HCT116 (cell line): ENCODE measurements at regions not wholly inside any gene's neighbourhood (a gene's known extent, or its start where the extent isn't known, plus 50 kb on each side); places are given as distances from the start of the nearest gene placed in this dataset.

Experiments
- ATAC-seq: fragments of 200-7000 bp; cut with Tn5 transposase; 2 replicates; pipeline ENCODE4 v1.9.1; 2020; ENCODE audit warnings: mild to moderate bottlenecking, moderate library complexity
- BruUV-seq: library from RNA; stranded (reverse); fragments of 400-500 nt; replicated peaks from 2 replicates; lab custom pipeline; 2021; lab: Mats Ljungman, UMichigan
- CTCF ChIA-PET: fragments of 300-600 bp; sonication (Branson Sonifier 250); formaldehyde crosslinking; loops from one replicate; lab custom pipeline; 2021; ENCODE audit warnings: antibody characterized with exemption; lab: Charles Lee
- POLR2A ChIA-PET: fragments of 300-600, 350-600 bp; sonication (Branson Sonifier 250); formaldehyde crosslinking; loops from one replicate; lab custom pipeline; 2021; ENCODE audit warnings: antibody characterized with exemption; lab: Charles Lee
- RAD21 ChIA-PET, 2 experiments: fragments of 300-600 bp; sonication (Branson Sonifier 250); formaldehyde crosslinking; loops; one replicate each; lab custom pipeline; 2023; ENCODE audit warnings: low total read pairs in 2 of 2; ENCODE audit not compliant: uncharacterized antibody in 2 of 2, unreplicated experiment in 2 of 2, low non-redundant PET in 1 of 2; lab: Charles Lee
- DNase-seq: peaks from one replicate; pipeline ENCODE4 v3.0.0-alpha.2; 2010; ENCODE audit warnings: low read depth, low spot score
- H2AFZ ChIP-seq: fragments of 200-600 bp; shearing (Covaris generic), sonication (generic); 2 replicates; pipeline ENCODE4 v1.6.1; 2017; ENCODE audit warnings: low read depth, mixed run types, mixed read lengths, antibody characterized with exemption, low read length; ENCODE audit not compliant: poor library complexity, severe bottlenecking
- H3K27ac ChIP-seq: 2 replicates; pipeline ENCODE4 v1.5.1; 2012; ENCODE audit warnings: low read depth, low read length
- H3K27me3 ChIP-seq: fragments of 200-600 bp; sonication (generic); 2 replicates; pipeline ENCODE4 v1.6.1; 2016; ENCODE audit warnings: mixed run types, low read length, mixed read lengths; ENCODE audit not compliant: insufficient read depth
- H3K36me3 ChIP-seq, 2 experiments: fragments of 200-500 bp in 1 of 2; fragments of 200-600 bp in 1 of 2; sonication (Bioruptor generic) in 1 of 2; sonication (generic) in 1 of 2; 2 replicates each; pipeline versions ENCODE4 v1.5.1 to v1.6.1; 2014 to 2016; ENCODE audit warnings: low read length in 2 of 2, inconsistent platforms in 1 of 2, mixed read lengths in 1 of 2, mixed run types in 1 of 2; ENCODE audit not compliant: insufficient read depth in 2 of 2, control insufficient read depth in 1 of 2
- H3K4me1 ChIP-seq, 2 experiments: fragments of 200-600 bp in 1 of 2; sonication (generic) in 1 of 2; 2 replicates each; pipeline versions ENCODE4 v1.5.1 to v1.6.1; 2012 to 2017; ENCODE audit warnings: low read length in 2 of 2, inconsistent platforms in 1 of 2, mild to moderate bottlenecking in 1 of 2, mixed read lengths in 1 of 2, mixed run types in 1 of 2, moderate library complexity in 1 of 2; ENCODE audit not compliant: insufficient read depth in 2 of 2, control insufficient read depth in 1 of 2
- H3K4me2 ChIP-seq: fragments of 200-600 bp; sonication (generic); 2 replicates; pipeline ENCODE4 v1.6.1; 2017; ENCODE audit warnings: mixed run types, low read length, mixed read lengths
- H3K4me3 ChIP-seq, 2 experiments: fragments of 200-600 bp in 1 of 2; sonication (generic) in 1 of 2; replicated peaks in 1 of 2; 2 replicates each; pipeline ENCODE4 v1.5.1; 2011 to 2016; ENCODE audit warnings: low read length in 2 of 2, control low read depth in 1 of 2, low read depth in 1 of 2, mild to moderate bottlenecking in 1 of 2, mixed read lengths in 1 of 2, mixed run types in 1 of 2
- H3K79me2 ChIP-seq: fragments of 200-600 bp; sonication (generic); 2 replicates; pipeline ENCODE4 v1.6.1; 2017; ENCODE audit warnings: mild to moderate bottlenecking, mixed run types, low read length, moderate library complexity, mixed read lengths; ENCODE audit not compliant: insufficient read depth
- H3K9ac ChIP-seq: fragments of 200-600 bp; sonication (generic); 2 replicates; pipeline ENCODE4 v1.6.1; 2016; ENCODE audit warnings: low read length, mixed read lengths
- H3K9me2 ChIP-seq: fragments of 200-600 bp; sonication (generic), shearing (Covaris generic); 2 replicates; pipeline ENCODE4 v1.6.1; 2017; ENCODE audit warnings: mixed run types, mild to moderate bottlenecking, moderate library complexity; ENCODE audit not compliant: insufficient read depth
- H3K9me3 ChIP-seq, 2 experiments: fragments of 200-500 bp in 1 of 2; fragments of 200-600 bp in 1 of 2; sonication (Bioruptor generic) in 1 of 2; sonication (generic) in 1 of 2; 2 replicates each; pipeline ENCODE4 v1.6.1; 2014 to 2017; ENCODE audit warnings: low read length in 2 of 2, mixed read lengths in 2 of 2, inconsistent platforms in 1 of 2, low read depth in 1 of 2, mild to moderate bottlenecking in 1 of 2, mixed run types in 1 of 2, moderate library complexity in 1 of 2; ENCODE audit not compliant: control insufficient read depth in 1 of 2, insufficient read depth in 1 of 2
- H4K20me1 ChIP-seq: fragments of 200-600 bp; sonication (generic), shearing (Covaris generic); 2 replicates; pipeline ENCODE4 v1.6.1; 2017; ENCODE audit warnings: mixed run types, mild to moderate bottlenecking, moderate library complexity; ENCODE audit not compliant: insufficient read depth
- CBX3 ChIP-seq: IDR thresholded peaks from 2 replicates; pipeline ENCODE4 v1.6.1; 2012; ENCODE audit warnings: low read depth
- CTCF ChIP-seq, 3 experiments: fragments of 200-600 bp in 1 of 3; sonication (generic) in 1 of 3; IDR thresholded peaks in 2 of 3; conservative IDR thresholded peaks in 1 of 3; 2 replicates each; pipeline ENCODE4 v1.5.1; 2012 to 2017; ENCODE audit warnings: low read depth in 2 of 3, low read length in 2 of 3, antibody characterized with exemption in 1 of 3, borderline replicate concordance in 1 of 3, control low read depth in 1 of 3, mild to moderate bottlenecking in 1 of 3, mixed read lengths in 1 of 3, mixed run types in 1 of 3, moderate library complexity in 1 of 3; ENCODE audit not compliant: insufficient read depth in 1 of 3
- EZH2 ChIP-seq: fragments of 200-600 bp; sonication (generic); IDR thresholded peaks from 2 replicates; pipeline ENCODE4 v1.6.1; 2017; ENCODE audit warnings: antibody characterized with exemption, mixed run types
- EZH2phosphoT487 ChIP-seq: fragments of 200-600 bp; IDR thresholded peaks from 2 replicates; pipeline ENCODE4 v1.6.1; 2018; ENCODE audit warnings: antibody characterized with exemption, borderline replicate concordance
- JUND ChIP-seq: IDR thresholded peaks from 2 replicates; pipeline ENCODE4 v1.6.1; 2012
- POLR2A ChIP-seq: IDR thresholded peaks from 2 replicates; pipeline ENCODE4 v1.7.0; 2011; ENCODE audit warnings: borderline replicate concordance; ENCODE audit not compliant: insufficient read depth, insufficient read length; ENCODE audit errors: extremely low read depth
- RAD21 ChIP-seq: IDR thresholded peaks from 2 replicates; pipeline ENCODE4 v1.6.1; 2012; ENCODE audit warnings: low read depth, mild to moderate bottlenecking
- REST ChIP-seq: IDR thresholded peaks from 2 replicates; pipeline ENCODE4 v1.6.1; 2012; ENCODE audit warnings: low read depth
- SIN3A ChIP-seq: IDR thresholded peaks from 2 replicates; pipeline ENCODE4 v1.6.1; 2012; ENCODE audit warnings: low read depth
- SP1 ChIP-seq: IDR thresholded peaks from 2 replicates; pipeline ENCODE4 v1.6.1; 2012; ENCODE audit warnings: low read depth
- SRF ChIP-seq: IDR thresholded peaks from 2 replicates; pipeline ENCODE4 v1.6.1; 2012; ENCODE audit warnings: low read depth
- TCF7L2 ChIP-seq: IDR thresholded peaks from 2 replicates; pipeline ENCODE4 v1.7.0; 2011; ENCODE audit warnings: borderline replicate concordance, inconsistent platforms; ENCODE audit not compliant: insufficient read depth, insufficient read length; ENCODE audit errors: extremely low read depth
- intact Hi-C: fragments of 100-400 bp; cut with micrococcal nuclease; formaldehyde crosslinking; loops from 2 replicates; pipeline ENCODE4 v1.10.0; 2022

- H3K4me2 ChIP-seq = no peak overlapping the region
- no peaks in the 10 kb centered on the region for H3K79me2 ChIP-seq
- TF ChIP-seq JUND (no peak), POLR2A (no peak), SP1 (no peak), EZH2phosphoT487 (no peak), EZH2 (no peak), CTCF (IDR thresholded peaks at IDR 0.05 in 2 of 3, conservative IDR thresholded peaks at IDR 0.05 in 1 of 3; ENCODE audit: borderline replicate concordance in 1 of 3, insufficient read depth in 1 of 3, low read depth in 2 of 3, low read length in 2 of 3) (no peak), SRF (no peak), SIN3A (no peak), TCF7L2 (no peak), REST (no peak), RAD21 (no peak), CBX3 (no peak)
- H3K36me3 ChIP-seq = no peaks in the 10 kb centered on the region
- BruUV-seq = no TSS peak
- H3K9me3 ChIP-seq = no peaks in the 10 kb centered on the region
- H3K27ac ChIP-seq = no peak overlapping the region
- no peak for DNase-seq
- H2AFZ ChIP-seq = no peak overlapping the region
- no peak overlapping the region for H3K9ac ChIP-seq
- ChIA-PET POLR2A (no interaction called here), CTCF (no interaction called here), RAD21 (no interaction called here)
- H3K4me1 ChIP-seq = no peaks in the 10 kb centered on the region
- peaks cover 19% of the 10 kb centered on the region; the same call in 1 of the 2 replicates for H3K27me3 ChIP-seq
- no peak for ATAC-seq
- H4K20me1 ChIP-seq = no peaks in the 10 kb centered on the region
- no peaks in the 10 kb centered on the region for H3K9me2 ChIP-seq
- intact Hi-C loops = no loop called here
- no peak overlapping the region for H3K4me3 ChIP-seq
Measured at GRCh38 chr5:172569861-172570558, 71.1 kb upstream of the NEURL1B start.
